SK-N-SH treated with all-trans-retinoic acid at 6 μM for 48 hours (cell line): ENCODE measurements at regions not wholly inside any gene's neighbourhood (a gene's known extent, or its start where the extent isn't known, plus 50 kb on each side); places are given as distances from the start of the nearest gene placed in this dataset.
"Not testable (repeated sequence)": the region's sequence is repeated elsewhere in the genome, so short reads cannot be mapped to it uniquely, and the experiment has no call there.

Experiments used
- ATAC-seq: fragments of 200-7000 bp; cut with Tn5 transposase; 3 replicates; pipeline ENCODE4 v1.9.1; 2020; ENCODE audit warnings: mild to moderate bottlenecking, moderate library complexity
- ARNTL ChIP-seq: fragments of 450-650 bp; formaldehyde crosslinking; IDR thresholded peaks from 2 replicates; pipeline ENCODE4 v1.5.0; 2020; ENCODE audit warnings: low read depth, mild to moderate bottlenecking, moderate library complexity, borderline replicate concordance
- BACH2 ChIP-seq: fragments of 250-450 bp; sonication (Bioruptor Pico); IDR thresholded peaks from 2 replicates; pipeline ENCODE4 v1.9.0; 2021; ENCODE audit warnings: mild to moderate bottlenecking, borderline replicate concordance
- CSDC2 ChIP-seq: fragments of 250-450 bp; sonication (Bioruptor Pico); IDR thresholded peaks from 2 replicates; pipeline ENCODE4 v1.5.0; 2020; ENCODE audit warnings: mild to moderate bottlenecking, moderate library complexity
- GLIS3 ChIP-seq: fragments of 250-450 bp; sonication (Bioruptor Pico); IDR thresholded peaks from 2 replicates; pipeline ENCODE4 v1.5.0; 2020; ENCODE audit warnings: mild to moderate bottlenecking, moderate library complexity
- ISL1 ChIP-seq: fragments of 250-450 bp; sonication (Bioruptor Pico); IDR thresholded peaks from 2 replicates; pipeline ENCODE4 v2.1.2; 2022; ENCODE audit warnings: mild to moderate bottlenecking, moderate library complexity
- OSR1 ChIP-seq: fragments of 250-450 bp; sonication (Bioruptor Pico); IDR thresholded peaks from 2 replicates; pipeline ENCODE4 v1.8.0; 2022; ENCODE audit warnings: moderate library complexity, mild to moderate bottlenecking, inconsistent platforms
- PPARA ChIP-seq: fragments of 250-450 bp; sonication (Bioruptor Pico); IDR thresholded peaks from 2 replicates; pipeline ENCODE4 v1.5.0; 2020; ENCODE audit warnings: mild to moderate bottlenecking, borderline replicate concordance
- RARB ChIP-seq: fragments of 250-450 bp; sonication (Bioruptor Pico); IDR thresholded peaks from 2 replicates; pipeline ENCODE4 v1.8.0; 2021; ENCODE audit warnings: mild to moderate bottlenecking, moderate library complexity
- TCF4 ChIP-seq: fragments of 250-450 bp; sonication (Bioruptor Pico); IDR thresholded peaks from 2 replicates; pipeline ENCODE4 v1.8.0; 2021; ENCODE audit warnings: mild to moderate bottlenecking, moderate library complexity, borderline replicate concordance
- ZFP3 ChIP-seq: fragments of 250-450 bp; sonication (Bioruptor Pico); IDR thresholded peaks from 2 replicates; pipeline ENCODE4 v1.5.0; 2020; ENCODE audit warnings: mild to moderate bottlenecking, moderate library complexity
- ZFP30 ChIP-seq: fragments of 450-650 bp; formaldehyde crosslinking; IDR thresholded peaks from 2 replicates; pipeline ENCODE4 v1.5.0; 2022; ENCODE audit warnings: mild to moderate bottlenecking, moderate library complexity
- ZNF565 ChIP-seq: fragments of 450-650 bp; formaldehyde crosslinking; conservative IDR thresholded peaks from 2 replicates; pipeline ENCODE4 v1.5.0; 2020; ENCODE audit warnings: low read depth, mild to moderate bottlenecking, moderate library complexity
- ZNF70 ChIP-seq: fragments of 450-650 bp; formaldehyde crosslinking; IDR thresholded peaks from 2 replicates; pipeline ENCODE4 v1.5.0; 2020; ENCODE audit warnings: mild to moderate bottlenecking, moderate library complexity
- ZNF8 ChIP-seq: fragments of 450-650 bp; formaldehyde crosslinking; IDR thresholded peaks from 2 replicates; pipeline ENCODE4 v1.5.0; 2020; ENCODE audit warnings: mild to moderate bottlenecking, moderate library complexity
- TF ChIP-seq, protein P1 (sequence below): fragments of 250-450 bp; sonication (Bioruptor Pico); IDR thresholded peaks from 2 replicates; pipeline ENCODE4 v1.5.0; 2020; ENCODE audit warnings: mild to moderate bottlenecking, moderate library complexity
- TF ChIP-seq, protein P2 (sequence below): fragments of 250-450 bp; sonication (Bioruptor Pico); IDR thresholded peaks from 2 replicates; pipeline ENCODE4 v1.8.0; 2020; ENCODE audit warnings: mild to moderate bottlenecking, moderate library complexity, borderline replicate concordance
- TF ChIP-seq, protein P3 (sequence below): fragments of 250-450 bp; sonication (Bioruptor Pico); IDR thresholded peaks from 2 replicates; pipeline ENCODE4 v1.5.1; 2020; ENCODE audit warnings: low read depth, mild to moderate bottlenecking, moderate library complexity
- TF ChIP-seq, protein P4 (sequence below): fragments of 250-450 bp; sonication (Bioruptor Pico); IDR thresholded peaks from 2 replicates; pipeline ENCODE4 v1.8.0; 2021; ENCODE audit warnings: low read depth, mild to moderate bottlenecking, moderate library complexity, borderline replicate concordance
- TF ChIP-seq, protein P5 (sequence below): fragments of 250-450 bp; sonication (Bioruptor Pico); IDR thresholded peaks from 2 replicates; pipeline ENCODE4 v1.5.1; 2021; ENCODE audit warnings: mild to moderate bottlenecking, moderate library complexity

DNA sequence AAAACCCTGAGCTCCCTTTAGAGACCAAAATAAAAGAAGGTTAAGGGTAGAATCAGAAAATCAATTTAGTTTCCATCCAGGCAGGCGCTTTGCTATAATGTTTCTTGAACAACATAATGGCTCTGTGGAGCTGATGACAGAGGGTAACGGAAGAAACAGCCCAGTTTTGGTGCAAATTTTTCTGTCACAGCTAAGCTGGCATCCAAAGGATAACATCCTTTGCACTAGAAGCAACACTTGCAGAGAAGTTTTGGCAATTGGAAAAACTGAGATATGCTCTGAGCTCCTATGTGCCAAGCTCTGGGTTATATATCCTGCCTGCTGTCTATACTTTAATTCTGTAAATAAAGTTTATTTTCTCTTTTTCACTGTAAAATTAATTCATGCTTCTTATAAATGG, 495.3 kb upstream of the API5 start:
- no peak for ATAC-seq
- TF ChIP-seq BACH2 (CRISPR knock-in tag) = no peak
- no peak for TF ChIP-seq ZNF70 (CRISPR knock-in tag)
- TF ChIP-seq, all 23 proteins: peak for 0

DNA sequence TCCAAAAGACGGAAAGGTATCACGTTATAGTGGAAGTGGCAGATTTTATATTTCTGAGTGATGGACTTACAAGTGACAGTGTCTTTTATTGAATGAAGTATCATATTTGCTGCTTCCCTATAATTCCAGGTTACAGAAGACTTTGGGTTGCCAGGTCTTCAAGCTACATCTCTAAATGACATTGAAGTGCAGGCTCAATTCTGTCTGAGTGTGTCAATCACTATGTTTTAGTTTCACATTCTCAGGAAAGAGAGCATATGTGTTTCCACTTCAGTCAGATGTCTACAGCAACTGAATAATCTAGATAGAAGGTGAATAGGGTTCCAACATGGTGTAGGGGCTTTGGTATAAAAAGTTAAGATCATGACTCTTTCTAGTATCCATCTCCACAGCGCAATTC, 492.7 kb upstream of the API5 start:
- ATAC-seq = no peak
- TF ChIP-seq, protein P1, sequence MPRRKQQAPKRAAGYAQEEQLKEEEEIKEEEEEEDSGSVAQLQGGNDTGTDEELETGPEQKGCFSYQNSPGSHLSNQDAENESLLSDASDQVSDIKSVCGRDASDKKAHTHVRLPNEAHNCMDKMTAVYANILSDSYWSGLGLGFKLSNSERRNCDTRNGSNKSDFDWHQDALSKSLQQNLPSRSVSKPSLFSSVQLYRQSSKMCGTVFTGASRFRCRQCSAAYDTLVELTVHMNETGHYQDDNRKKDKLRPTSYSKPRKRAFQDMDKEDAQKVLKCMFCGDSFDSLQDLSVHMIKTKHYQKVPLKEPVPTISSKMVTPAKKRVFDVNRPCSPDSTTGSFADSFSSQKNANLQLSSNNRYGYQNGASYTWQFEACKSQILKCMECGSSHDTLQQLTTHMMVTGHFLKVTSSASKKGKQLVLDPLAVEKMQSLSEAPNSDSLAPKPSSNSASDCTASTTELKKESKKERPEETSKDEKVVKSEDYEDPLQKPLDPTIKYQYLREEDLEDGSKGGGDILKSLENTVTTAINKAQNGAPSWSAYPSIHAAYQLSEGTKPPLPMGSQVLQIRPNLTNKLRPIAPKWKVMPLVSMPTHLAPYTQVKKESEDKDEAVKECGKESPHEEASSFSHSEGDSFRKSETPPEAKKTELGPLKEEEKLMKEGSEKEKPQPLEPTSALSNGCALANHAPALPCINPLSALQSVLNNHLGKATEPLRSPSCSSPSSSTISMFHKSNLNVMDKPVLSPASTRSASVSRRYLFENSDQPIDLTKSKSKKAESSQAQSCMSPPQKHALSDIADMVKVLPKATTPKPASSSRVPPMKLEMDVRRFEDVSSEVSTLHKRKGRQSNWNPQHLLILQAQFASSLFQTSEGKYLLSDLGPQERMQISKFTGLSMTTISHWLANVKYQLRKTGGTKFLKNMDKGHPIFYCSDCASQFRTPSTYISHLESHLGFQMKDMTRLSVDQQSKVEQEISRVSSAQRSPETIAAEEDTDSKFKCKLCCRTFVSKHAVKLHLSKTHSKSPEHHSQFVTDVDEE (CRISPR knock-in tag) = no peak
- TF ChIP-seq ZNF565 = no peak
- no peak for TF ChIP-seq GLIS3
- TF ChIP-seq PPARA = no peak
- no peak for TF ChIP-seq CSDC2 (CRISPR knock-in tag)
- TF ChIP-seq, protein P2, sequence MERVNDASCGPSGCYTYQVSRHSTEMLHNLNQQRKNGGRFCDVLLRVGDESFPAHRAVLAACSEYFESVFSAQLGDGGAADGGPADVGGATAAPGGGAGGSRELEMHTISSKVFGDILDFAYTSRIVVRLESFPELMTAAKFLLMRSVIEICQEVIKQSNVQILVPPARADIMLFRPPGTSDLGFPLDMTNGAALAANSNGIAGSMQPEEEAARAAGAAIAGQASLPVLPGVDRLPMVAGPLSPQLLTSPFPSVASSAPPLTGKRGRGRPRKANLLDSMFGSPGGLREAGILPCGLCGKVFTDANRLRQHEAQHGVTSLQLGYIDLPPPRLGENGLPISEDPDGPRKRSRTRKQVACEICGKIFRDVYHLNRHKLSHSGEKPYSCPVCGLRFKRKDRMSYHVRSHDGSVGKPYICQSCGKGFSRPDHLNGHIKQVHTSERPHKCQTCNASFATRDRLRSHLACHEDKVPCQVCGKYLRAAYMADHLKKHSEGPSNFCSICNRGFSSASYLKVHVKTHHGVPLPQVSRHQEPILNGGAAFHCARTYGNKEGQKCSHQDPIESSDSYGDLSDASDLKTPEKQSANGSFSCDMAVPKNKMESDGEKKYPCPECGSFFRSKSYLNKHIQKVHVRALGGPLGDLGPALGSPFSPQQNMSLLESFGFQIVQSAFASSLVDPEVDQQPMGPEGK (CRISPR knock-in tag) = no peak
- no peak for TF ChIP-seq ZNF70 (CRISPR knock-in tag)
- no peak for TF ChIP-seq ZFP30 (CRISPR knock-in tag)
- TF ChIP-seq, protein P3, sequence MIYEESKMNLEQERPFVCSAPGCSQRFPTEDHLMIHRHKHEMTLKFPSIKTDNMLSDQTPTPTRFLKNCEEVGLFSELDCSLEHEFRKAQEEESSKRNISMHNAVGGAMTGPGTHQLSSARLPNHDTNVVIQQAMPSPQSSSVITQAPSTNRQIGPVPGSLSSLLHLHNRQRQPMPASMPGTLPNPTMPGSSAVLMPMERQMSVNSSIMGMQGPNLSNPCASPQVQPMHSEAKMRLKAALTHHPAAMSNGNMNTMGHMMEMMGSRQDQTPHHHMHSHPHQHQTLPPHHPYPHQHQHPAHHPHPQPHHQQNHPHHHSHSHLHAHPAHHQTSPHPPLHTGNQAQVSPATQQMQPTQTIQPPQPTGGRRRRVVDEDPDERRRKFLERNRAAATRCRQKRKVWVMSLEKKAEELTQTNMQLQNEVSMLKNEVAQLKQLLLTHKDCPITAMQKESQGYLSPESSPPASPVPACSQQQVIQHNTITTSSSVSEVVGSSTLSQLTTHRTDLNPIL (CRISPR knock-in tag) = no peak
- no peak for TF ChIP-seq ZNF8 (CRISPR knock-in tag)
- TF ChIP-seq, protein P4, sequence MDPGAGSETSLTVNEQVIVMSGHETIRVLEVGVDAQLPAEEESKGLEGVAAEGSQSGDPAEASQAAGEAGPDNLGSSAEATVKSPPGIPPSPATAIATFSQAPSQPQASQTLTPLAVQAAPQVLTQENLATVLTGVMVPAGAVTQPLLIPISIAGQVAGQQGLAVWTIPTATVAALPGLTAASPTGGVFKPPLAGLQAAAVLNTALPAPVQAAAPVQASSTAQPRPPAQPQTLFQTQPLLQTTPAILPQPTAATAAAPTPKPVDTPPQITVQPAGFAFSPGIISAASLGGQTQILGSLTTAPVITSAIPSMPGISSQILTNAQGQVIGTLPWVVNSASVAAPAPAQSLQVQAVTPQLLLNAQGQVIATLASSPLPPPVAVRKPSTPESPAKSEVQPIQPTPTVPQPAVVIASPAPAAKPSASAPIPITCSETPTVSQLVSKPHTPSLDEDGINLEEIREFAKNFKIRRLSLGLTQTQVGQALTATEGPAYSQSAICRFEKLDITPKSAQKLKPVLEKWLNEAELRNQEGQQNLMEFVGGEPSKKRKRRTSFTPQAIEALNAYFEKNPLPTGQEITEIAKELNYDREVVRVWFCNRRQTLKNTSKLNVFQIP (CRISPR knock-in tag) = no peak
- no peak for TF ChIP-seq ARNTL (CRISPR knock-in tag)
- TF ChIP-seq OSR1 (CRISPR knock-in tag) = no peak
- TF ChIP-seq ZFP3 (CRISPR knock-in tag) = no peak
- TF ChIP-seq TCF4 (CRISPR knock-in tag) = no peak
- TF ChIP-seq RARB = no peak
- no peak for TF ChIP-seq BACH2 (CRISPR knock-in tag)
- TF ChIP-seq ISL1 (CRISPR knock-in tag) = no peak
- TF ChIP-seq, protein P5, sequence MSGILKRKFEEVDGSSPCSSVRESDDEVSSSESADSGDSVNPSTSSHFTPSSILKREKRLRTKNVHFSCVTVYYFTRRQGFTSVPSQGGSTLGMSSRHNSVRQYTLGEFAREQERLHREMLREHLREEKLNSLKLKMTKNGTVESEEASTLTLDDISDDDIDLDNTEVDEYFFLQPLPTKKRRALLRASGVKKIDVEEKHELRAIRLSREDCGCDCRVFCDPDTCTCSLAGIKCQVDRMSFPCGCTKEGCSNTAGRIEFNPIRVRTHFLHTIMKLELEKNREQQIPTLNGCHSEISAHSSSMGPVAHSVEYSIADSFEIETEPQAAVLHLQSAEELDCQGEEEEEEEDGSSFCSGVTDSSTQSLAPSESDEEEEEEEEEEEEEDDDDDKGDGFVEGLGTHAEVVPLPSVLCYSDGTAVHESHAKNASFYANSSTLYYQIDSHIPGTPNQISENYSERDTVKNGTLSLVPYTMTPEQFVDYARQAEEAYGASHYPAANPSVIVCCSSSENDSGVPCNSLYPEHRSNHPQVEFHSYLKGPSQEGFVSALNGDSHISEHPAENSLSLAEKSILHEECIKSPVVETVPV (CRISPR knock-in tag) = no peak

DNA sequence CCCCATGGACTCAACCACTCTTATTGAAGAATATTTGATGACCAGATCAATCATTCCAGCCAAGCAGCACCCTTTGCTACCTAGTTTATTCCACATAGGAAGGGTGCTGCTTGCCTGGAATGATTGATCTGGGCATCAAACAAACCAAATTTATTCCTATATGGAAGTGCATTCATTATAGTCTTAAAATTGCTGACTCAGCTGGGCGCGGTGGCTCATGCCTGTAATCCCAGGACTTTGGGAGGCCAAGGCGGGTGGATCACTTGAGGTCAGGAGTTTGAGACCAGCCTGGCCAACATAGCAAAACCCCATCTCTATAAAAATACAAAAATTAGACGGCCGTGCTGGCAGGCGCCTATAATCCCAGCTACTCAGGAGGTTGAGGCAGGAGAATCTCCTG, 489.6 kb upstream of the API5 start:
- not testable (repeated sequence) for ATAC-seq

DNA sequence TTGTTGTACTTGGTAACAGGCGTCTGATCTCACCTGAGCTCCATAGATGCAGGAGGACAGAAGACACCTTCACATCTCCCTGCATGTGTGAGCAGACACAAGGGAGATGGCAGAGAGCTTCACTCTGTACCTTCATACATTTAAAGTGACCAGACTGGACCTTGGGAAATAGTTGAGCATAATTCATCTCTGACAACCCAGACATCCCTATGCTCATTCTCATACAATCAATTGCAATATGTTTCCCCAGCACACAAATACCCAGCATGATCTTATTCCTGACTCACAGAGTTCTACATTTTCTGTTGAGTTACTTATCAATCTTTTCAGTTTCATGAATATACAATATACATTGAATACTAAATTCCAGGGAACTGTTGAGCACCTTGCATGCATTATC, 488.2 kb upstream of the API5 start:
- no peak for ATAC-seq
- TF ChIP-seq BACH2 (CRISPR knock-in tag) (no peak), ZFP30 (CRISPR knock-in tag) (no peak), ZNF70 (CRISPR knock-in tag) (no peak), TCF4 (CRISPR knock-in tag) (no peak)
- TF ChIP-seq, protein P1 (CRISPR knock-in tag) = no peak
- TF ChIP-seq, protein P5 (CRISPR knock-in tag) = no peak
- TF ChIP-seq, protein P3 (CRISPR knock-in tag) = no peak
